ENCODE measurements at regions not wholly inside any gene's neighbourhood (a gene's known extent, or its start where the extent isn't known, plus 50 kb on each side); places are given as distances from the start of the nearest gene placed in this dataset.
"Not testable (repeated sequence)": the region's sequence is repeated elsewhere in the genome, so short reads cannot be mapped to it uniquely, and the experiment has no call there.

- TF ChIP-seq CTCF (IDR thresholded peaks at IDR 0.05; ENCODE audit: poor library complexity); EZH2 (IDR thresholded peaks at IDR 0.05; ENCODE audit: borderline replicate concordance); EZH2phosphoT487 (IDR thresholded peaks at IDR 0.05; ENCODE audit: low read depth, severe bottlenecking, unreplicated experiment): not testable (repeated sequence)
Observed at GRCh38 chr14:104308534-104308933, 170.1 kb downstream of the KIF26A start.
